Smooth muscle cell (in vitro differentiated cells): ENCODE measurements at regions not wholly inside any gene's neighbourhood (a gene's known extent, or its start where the extent isn't known, plus 50 kb on each side); places are given as distances from the start of the nearest gene placed in this dataset.

Experiments
- DNase-seq: peaks from one replicate; lab custom pipeline; 2025; ENCODE audit not compliant: unreplicated experiment; lab: John Stamatoyannopoulos, UW
- H2AFZ ChIP-seq: fragments of 200-600 bp; sonication (generic); 2 replicates; pipeline ENCODE4 v1.6.0; 2016; ENCODE audit warnings: antibody characterized with exemption, low read depth, mild to moderate bottlenecking
- H3F3A ChIP-seq: fragments of 200-600 bp; sonication (generic); 2 replicates; pipeline ENCODE4 v1.6.0; 2017; ENCODE audit warnings: antibody characterized with exemption, low read depth
- H3K27ac ChIP-seq: fragments of 200-600 bp; sonication (generic); 2 replicates; pipeline ENCODE4 v1.5.1; 2016; ENCODE audit warnings: low read depth, mild to moderate bottlenecking
- H3K27me3 ChIP-seq: fragments of 200-600 bp; sonication (generic); 2 replicates; pipeline ENCODE4 v1.6.1; 2016; ENCODE audit warnings: low read depth, mild to moderate bottlenecking
- H3K36me3 ChIP-seq: fragments of 200-600 bp; sonication (generic); 2 replicates; pipeline ENCODE4 v1.5.1; 2016; ENCODE audit warnings: low read depth
- H3K4me1 ChIP-seq: fragments of 200-600 bp; sonication (generic); 2 replicates; pipeline ENCODE4 v1.5.1; 2016; ENCODE audit warnings: low read depth
- H3K4me2 ChIP-seq: fragments of 200-600 bp; sonication (generic); 2 replicates; pipeline ENCODE4 v1.6.0; 2016; ENCODE audit warnings: mild to moderate bottlenecking
- H3K4me3 ChIP-seq: fragments of 200-600 bp; sonication (generic); 2 replicates; pipeline ENCODE4 v1.5.1; 2016; ENCODE audit warnings: mild to moderate bottlenecking
- H3K79me2 ChIP-seq: fragments of 200-600 bp; sonication (generic); 2 replicates; pipeline ENCODE4 v1.6.0; 2016; ENCODE audit warnings: low read depth, mild to moderate bottlenecking
- H3K9ac ChIP-seq: fragments of 200-600 bp; sonication (generic); 2 replicates; pipeline ENCODE4 v1.6.0; 2016; ENCODE audit warnings: low read depth
- H3K9me3 ChIP-seq: fragments of 200-600 bp; sonication (generic); replicated peaks from 2 replicates; pipeline ENCODE4 v1.5.1; 2016; ENCODE audit warnings: low read depth
- H4K20me1 ChIP-seq: fragments of 200-600 bp; sonication (generic); 2 replicates; pipeline ENCODE4 v1.6.0; 2016; ENCODE audit warnings: low read depth
- WGBS: methylation state at CpG from one replicate; pipeline ENCODE4 v1.1.7; 2016; ENCODE audit warnings: low lambda C conversion rate; 5-methylcytosine and 5-hydroxymethylcytosine counted together
- TF ChIP-seq, protein P1 (sequence below): fragments of 200-600 bp; sonication (generic); IDR thresholded peaks from 2 replicates; pipeline ENCODE4 v1.5.1; 2017; ENCODE audit warnings: borderline replicate concordance, mild to moderate bottlenecking, antibody characterized with exemption; ENCODE audit not compliant: insufficient read depth, poor library complexity, severe bottlenecking

DNA sequence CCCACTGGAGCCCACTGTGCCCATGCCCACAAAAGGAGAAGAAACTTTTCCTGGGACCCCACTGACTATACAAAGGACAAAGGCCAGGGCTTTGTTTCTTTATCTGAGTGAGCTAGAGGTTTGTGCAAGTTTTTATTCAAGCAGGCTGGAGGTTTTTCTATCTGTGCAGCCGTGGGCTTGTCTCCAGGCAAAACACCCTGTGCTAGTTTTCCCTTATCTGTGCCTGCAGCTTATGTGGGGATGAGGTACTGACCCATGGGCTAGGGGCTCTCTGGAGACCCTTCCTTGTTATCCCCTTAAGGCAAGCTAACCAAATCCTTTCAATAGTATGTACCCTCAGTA, 545.5 kb downstream of the ZPLD1 start:
- H3K4me2 ChIP-seq: no peak overlapping the region
- 50% methylated on average over 1 of the region's 1 CpG for WGBS

DNA sequence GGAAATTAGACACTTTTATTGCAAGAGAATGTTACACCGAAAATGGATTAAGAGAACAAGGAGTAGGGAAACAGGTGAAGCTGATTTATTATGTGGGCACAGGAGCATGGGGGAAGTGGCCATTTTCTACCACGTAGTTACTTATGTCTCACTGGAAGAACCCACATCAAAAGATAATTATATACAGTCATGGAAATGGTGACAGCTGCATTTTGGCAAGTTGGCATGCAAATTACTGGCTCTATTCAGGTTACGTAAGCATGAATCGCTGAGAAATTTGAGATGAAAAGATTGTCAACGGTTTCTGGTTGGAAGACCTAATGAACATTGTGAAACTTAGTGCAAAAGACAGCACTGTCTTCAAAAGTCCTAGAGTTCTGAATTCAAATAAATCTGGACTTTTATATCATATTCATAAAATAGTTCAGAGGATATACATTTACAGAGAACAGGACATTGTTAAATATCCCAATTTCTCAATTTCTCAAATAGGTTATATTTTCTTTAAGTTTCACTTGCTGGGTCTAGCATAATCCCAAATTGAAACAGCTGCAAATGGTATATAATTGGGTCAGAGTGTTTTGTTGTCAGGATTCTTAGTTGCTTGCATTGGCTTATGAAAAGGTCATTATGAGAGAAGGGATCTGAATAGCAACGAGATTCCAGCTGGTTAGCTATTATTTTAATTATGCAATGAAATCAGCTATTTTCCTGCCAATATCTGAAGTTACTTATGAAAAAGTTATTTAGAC, 567.8 kb downstream of the ZPLD1 start:
- DNase-seq: no peak
- no peaks in the 10 kb centered on the region for H3F3A ChIP-seq
- TF ChIP-seq, protein P1, sequence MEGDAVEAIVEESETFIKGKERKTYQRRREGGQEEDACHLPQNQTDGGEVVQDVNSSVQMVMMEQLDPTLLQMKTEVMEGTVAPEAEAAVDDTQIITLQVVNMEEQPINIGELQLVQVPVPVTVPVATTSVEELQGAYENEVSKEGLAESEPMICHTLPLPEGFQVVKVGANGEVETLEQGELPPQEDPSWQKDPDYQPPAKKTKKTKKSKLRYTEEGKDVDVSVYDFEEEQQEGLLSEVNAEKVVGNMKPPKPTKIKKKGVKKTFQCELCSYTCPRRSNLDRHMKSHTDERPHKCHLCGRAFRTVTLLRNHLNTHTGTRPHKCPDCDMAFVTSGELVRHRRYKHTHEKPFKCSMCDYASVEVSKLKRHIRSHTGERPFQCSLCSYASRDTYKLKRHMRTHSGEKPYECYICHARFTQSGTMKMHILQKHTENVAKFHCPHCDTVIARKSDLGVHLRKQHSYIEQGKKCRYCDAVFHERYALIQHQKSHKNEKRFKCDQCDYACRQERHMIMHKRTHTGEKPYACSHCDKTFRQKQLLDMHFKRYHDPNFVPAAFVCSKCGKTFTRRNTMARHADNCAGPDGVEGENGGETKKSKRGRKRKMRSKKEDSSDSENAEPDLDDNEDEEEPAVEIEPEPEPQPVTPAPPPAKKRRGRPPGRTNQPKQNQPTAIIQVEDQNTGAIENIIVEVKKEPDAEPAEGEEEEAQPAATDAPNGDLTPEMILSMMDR: no peak

More for the DNA sequence above, 545.5 kb downstream of the ZPLD1 start:
- DNase-seq: no peak
- Histone ChIP-seq H3F3A (no peaks in the 10 kb centered on the region), H3K9ac (no peak overlapping the region), H3K4me1 (no peaks in the 10 kb centered on the region), H3K36me3 (no peaks in the 10 kb centered on the region), H3K9me3 (no peaks in the 10 kb centered on the region), H4K20me1 (no peaks in the 10 kb centered on the region), H3K4me3 (no peak overlapping the region), H3K27ac (peak overlapping the region; percentile 18), H3K79me2 (no peaks in the 10 kb centered on the region), H3K27me3 (no peaks in the 10 kb centered on the region), H2AFZ (no peak overlapping the region)
- TF ChIP-seq, protein P1: no peak

DNA sequence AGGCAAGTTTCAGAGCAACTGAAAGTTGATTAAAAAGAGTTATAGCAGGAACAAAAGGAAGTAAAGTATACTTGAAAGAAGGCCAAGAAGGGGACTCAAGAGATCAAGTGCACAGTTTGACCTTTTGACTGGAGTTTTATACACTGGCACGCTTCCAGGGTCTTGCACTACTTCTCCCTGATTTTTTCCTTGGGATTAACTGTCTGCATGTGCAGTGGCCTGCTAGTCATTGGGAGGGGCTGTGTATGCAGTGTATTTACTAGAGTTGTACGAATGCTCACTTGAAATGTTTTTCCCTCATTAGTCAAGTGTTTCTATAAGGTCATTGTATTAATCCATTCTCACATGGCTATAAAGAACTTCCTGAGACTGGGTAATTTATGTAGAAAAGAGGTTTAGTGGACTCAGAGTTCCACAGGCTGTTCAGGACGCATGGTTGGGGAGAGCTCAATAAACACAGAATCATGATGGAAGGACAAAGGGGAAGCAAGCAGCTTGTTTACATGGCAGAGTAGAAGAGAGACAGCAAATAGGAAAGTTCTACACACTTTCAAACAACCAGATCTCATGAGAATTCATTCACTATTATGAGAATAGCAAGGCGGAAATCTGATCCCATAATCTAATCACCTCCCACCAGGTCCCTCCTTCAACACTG, 571.8 kb downstream of the ZPLD1 start:
- Histone ChIP-seq H3K27me3 (no peaks in the 10 kb centered on the region), H3F3A (no peaks in the 10 kb centered on the region), H3K4me3 (no peak overlapping the region), H4K20me1 (no peaks in the 10 kb centered on the region), H3K9me3 (no peaks in the 10 kb centered on the region), H2AFZ (no peak overlapping the region), H3K79me2 (no peaks in the 10 kb centered on the region), H3K4me2 (no peak overlapping the region), H3K4me1 (no peaks in the 10 kb centered on the region), H3K36me3 (no peaks in the 10 kb centered on the region), H3K27ac (no peak overlapping the region), H3K9ac (no peak overlapping the region)
- DNase-seq: no peak
- 92% methylated on average over 4 of the region's 4 CpGs for WGBS
- TF ChIP-seq, protein P1: no peak

More for the DNA sequence above, 567.8 kb downstream of the ZPLD1 start:
- H3K4me3 ChIP-seq: no peak overlapping the region
- H3K27ac ChIP-seq: no peak overlapping the region
- H3K36me3 ChIP-seq: no peaks in the 10 kb centered on the region
- no peak overlapping the region for H3K4me2 ChIP-seq
- H4K20me1 ChIP-seq: no peaks in the 10 kb centered on the region
- no peak overlapping the region for H3K9ac ChIP-seq
- no peaks in the 10 kb centered on the region for H3K4me1 ChIP-seq
- no peaks in the 10 kb centered on the region for H3K9me3 ChIP-seq
- H3K27me3 ChIP-seq: no peaks in the 10 kb centered on the region
- 78% methylated on average over 6 of the region's 6 CpGs for WGBS
- no peaks in the 10 kb centered on the region for H3K79me2 ChIP-seq
- H2AFZ ChIP-seq: no peak overlapping the region

DNA sequence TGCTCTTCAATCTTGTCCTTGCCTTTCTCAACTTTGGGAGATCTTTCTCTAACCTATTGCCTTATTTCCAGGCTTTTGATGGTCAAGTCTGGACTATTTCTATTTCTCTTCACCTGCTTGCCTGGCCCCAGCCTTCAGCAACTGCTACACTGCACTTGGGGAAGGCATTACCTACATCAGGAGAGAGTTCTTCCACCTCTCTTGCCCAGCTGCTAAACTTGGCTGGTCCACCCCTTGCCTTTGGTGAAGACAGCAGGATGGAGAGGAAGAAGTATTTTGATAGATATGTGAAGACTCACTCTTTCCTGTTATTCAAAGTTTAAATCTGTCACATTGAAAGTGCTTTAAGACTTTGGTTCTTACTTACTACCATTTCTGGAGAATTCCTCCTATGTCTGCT, 574.8 kb downstream of the ZPLD1 start:
- DNase-seq: no peak
- Histone ChIP-seq H3K27me3 (no peaks in the 10 kb centered on the region), H3K4me2 (no peak overlapping the region), H3K4me1 (no peaks in the 10 kb centered on the region), H3K9me3 (no peaks in the 10 kb centered on the region), H4K20me1 (no peaks in the 10 kb centered on the region), H3K27ac (no peak overlapping the region), H3K4me3 (no peak overlapping the region), H3F3A (no peaks in the 10 kb centered on the region), H3K9ac (no peak overlapping the region), H3K79me2 (no peaks in the 10 kb centered on the region), H3K36me3 (no peaks in the 10 kb centered on the region), H2AFZ (no peak overlapping the region)
- TF ChIP-seq, protein P1: no peak
